ENCODE measurements at regions not wholly inside any gene's neighbourhood (a gene's known extent, or its start where the extent isn't known, plus 50 kb on each side); places are given as distances from the start of the nearest gene placed in this dataset.

- TF ChIP-seq RELA (CRISPR knock-in tag; IDR thresholded peaks at IDR 0.05; ENCODE audit: borderline replicate concordance) (no peak), CTCF (IDR thresholded peaks at IDR 0.05) (no peak), TCF7 (CRISPR knock-in tag; IDR thresholded peaks at IDR 0.05; ENCODE audit: low read depth) (no peak), GTF2I (CRISPR knock-in tag; conservative IDR thresholded peaks at IDR 0.05) (no peak), NR1H2 (CRISPR knock-in tag; IDR thresholded peaks at IDR 0.05) (no peak), CBFB (CRISPR knock-in tag; IDR thresholded peaks at IDR 0.05; ENCODE audit: low read depth) (no peak), FOXK1 (CRISPR knock-in tag; IDR thresholded peaks at IDR 0.05) (no peak), SMAD3 (CRISPR knock-in tag; IDR thresholded peaks at IDR 0.05; ENCODE audit: borderline replicate concordance) (no peak)
- TF ChIP-seq, protein P1, sequence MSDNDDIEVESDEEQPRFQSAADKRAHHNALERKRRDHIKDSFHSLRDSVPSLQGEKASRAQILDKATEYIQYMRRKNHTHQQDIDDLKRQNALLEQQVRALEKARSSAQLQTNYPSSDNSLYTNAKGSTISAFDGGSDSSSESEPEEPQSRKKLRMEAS (CRISPR knock-in tag; IDR thresholded peaks at IDR 0.05) = no peak
These were observed 193.3 kb downstream of the NPHP4 start (continued) for GRCh38 chr1:5798904-5799303.

GRCh38 chr1:5798151-5798730 is 194.0 kb downstream of the NPHP4 start:
- ATAC-seq (peak; percentile 91), DNase-seq (ENCODE audit: low spot score) (peak; percentile 49)
- no peak overlapping the region for H3K27ac Mint-ChIP-seq
- H3K4me1 Mint-ChIP-seq = peaks cover 5% of the 10 kb centered on the region
- H3K36me3 Mint-ChIP-seq = peaks cover 5% of the 10 kb centered on the region; the same call in 1 of the 2 replicates
- CTCF ChIA-PET = interaction anchor here (1.1 to 1.6 kb wide), 3 partner anchors 30 to 52 kb away, joined by 3 to 4 read pairs (median 3); no protein-coding TSS in a partner anchor
- peaks cover 4% of the 10 kb centered on the region; the same call in 1 of the 2 replicates for H3K27me3 Mint-ChIP-seq (ENCODE audit: low read depth)
- TF ChIP-seq FOXP1 (CRISPR knock-in tag; IDR thresholded peaks at IDR 0.05; ENCODE audit: borderline replicate concordance) (no peak), NR2C2 (CRISPR knock-in tag; IDR thresholded peaks at IDR 0.05) (no peak), FOXP4 (CRISPR knock-in tag; IDR thresholded peaks at IDR 0.05) (no peak), NFE2L1 (CRISPR knock-in tag; IDR thresholded peaks at IDR 0.05) (no peak), JAZF1 (CRISPR knock-in tag; IDR thresholded peaks at IDR 0.05) (no peak), NR1H2 (CRISPR knock-in tag; IDR thresholded peaks at IDR 0.05) (no peak), ZMAT4 (CRISPR knock-in tag; IDR thresholded peaks at IDR 0.05) (no peak), RELA (CRISPR knock-in tag; IDR thresholded peaks at IDR 0.05; ENCODE audit: borderline replicate concordance) (no peak), MYBL2 (CRISPR knock-in tag; IDR thresholded peaks at IDR 0.05) (no peak), SMAD4 (CRISPR knock-in tag; IDR thresholded peaks at IDR 0.05) (no peak), ZNF317 (CRISPR knock-in tag; IDR thresholded peaks at IDR 0.05; ENCODE audit: borderline replicate concordance, low read depth) (no peak), ZNF425 (CRISPR knock-in tag; conservative IDR thresholded peaks at IDR 0.05) (no peak)
- TF ChIP-seq, protein P2, sequence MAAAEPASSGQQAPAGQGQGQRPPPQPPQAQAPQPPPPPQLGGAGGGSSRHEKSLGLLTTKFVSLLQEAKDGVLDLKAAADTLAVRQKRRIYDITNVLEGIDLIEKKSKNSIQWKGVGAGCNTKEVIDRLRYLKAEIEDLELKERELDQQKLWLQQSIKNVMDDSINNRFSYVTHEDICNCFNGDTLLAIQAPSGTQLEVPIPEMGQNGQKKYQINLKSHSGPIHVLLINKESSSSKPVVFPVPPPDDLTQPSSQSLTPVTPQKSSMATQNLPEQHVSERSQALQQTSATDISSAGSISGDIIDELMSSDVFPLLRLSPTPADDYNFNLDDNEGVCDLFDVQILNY (CRISPR knock-in tag; IDR thresholded peaks at IDR 0.05) = no peak
- TF ChIP-seq, protein P3, sequence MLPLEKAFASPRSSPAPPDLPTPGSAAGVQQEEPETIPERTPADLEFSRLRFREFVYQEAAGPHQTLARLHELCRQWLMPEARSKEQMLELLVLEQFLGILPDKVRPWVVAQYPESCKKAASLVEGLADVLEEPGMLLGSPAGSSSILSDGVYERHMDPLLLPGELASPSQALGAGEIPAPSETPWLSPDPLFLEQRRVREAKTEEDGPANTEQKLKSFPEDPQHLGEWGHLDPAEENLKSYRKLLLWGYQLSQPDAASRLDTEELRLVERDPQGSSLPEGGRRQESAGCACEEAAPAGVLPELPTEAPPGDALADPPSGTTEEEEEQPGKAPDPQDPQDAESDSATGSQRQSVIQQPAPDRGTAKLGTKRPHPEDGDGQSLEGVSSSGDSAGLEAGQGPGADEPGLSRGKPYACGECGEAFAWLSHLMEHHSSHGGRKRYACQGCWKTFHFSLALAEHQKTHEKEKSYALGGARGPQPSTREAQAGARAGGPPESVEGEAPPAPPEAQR (CRISPR knock-in tag; IDR thresholded peaks at IDR 0.05) = no peak
- TF ChIP-seq, protein P4, sequence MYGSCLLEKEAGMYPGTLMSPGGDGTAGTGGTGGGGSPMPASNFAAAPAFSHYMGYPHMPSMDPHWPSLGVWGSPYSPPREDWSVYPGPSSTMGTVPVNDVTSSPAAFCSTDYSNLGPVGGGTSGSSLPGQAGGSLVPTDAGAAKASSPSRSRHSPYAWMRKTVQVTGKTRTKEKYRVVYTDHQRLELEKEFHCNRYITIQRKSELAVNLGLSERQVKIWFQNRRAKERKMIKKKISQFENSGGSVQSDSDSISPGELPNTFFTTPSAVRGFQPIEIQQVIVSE (CRISPR knock-in tag; IDR thresholded peaks at IDR 0.05; ENCODE audit: borderline replicate concordance) = no peak
- peaks cover 14% of the 10 kb centered on the region for H3K9me3 Mint-ChIP-seq
- POLR2A ChIA-PET = no interaction called here
- H3K4me3 Mint-ChIP-seq = no peak overlapping the region

Measured in WTC11 (cell line).